Fibroblast of skin of abdomen (primary cell): ENCODE measurements at regions not wholly inside any gene's neighbourhood (a gene's known extent, or its start where the extent isn't known, plus 50 kb on each side); places are given as distances from the start of the nearest gene placed in this dataset.
"Not testable (repeated sequence)": the region's sequence is repeated elsewhere in the genome, so short reads cannot be mapped to it uniquely, and the experiment has no call there.

ENCODE experiments used
- DNase-seq: peaks from one replicate; pipeline ENCODE4 v3.0.0-alpha.2; 2013

- no peak for DNase-seq
Measured at GRCh38 chr2:220370764-220371163, 743.3 kb downstream of the SLC4A3 start.

GRCh38 chr2:220371211-220371610 lies 743.8 kb downstream of the SLC4A3 start:
- DNase-seq, result no peak

GRCh38 chr2:220373878-220374277 lies 746.4 kb downstream of the SLC4A3 start:
- peak; percentile 61 for DNase-seq

GRCh38 chr2:220374282-220374681 lies 746.9 kb downstream of the SLC4A3 start:
- DNase-seq, result no peak

- DNase-seq, result no peak
Measured at GRCh38 chr2:220377482-220378155, 750.2 kb downstream of the SLC4A3 start.

GRCh38 chr2:220387758-220388157 lies 760.3 kb downstream of the SLC4A3 start:
- not testable (repeated sequence) for DNase-seq

- DNase-seq, result no peak
Measured at GRCh38 chr2:220393711-220394110, 766.3 kb downstream of the SLC4A3 start.

- DNase-seq, result peak; percentile 30
Measured at GRCh38 chr2:220394433-220394832, 767.0 kb downstream of the SLC4A3 start.

GRCh38 chr2:220396287-220396686 lies 768.9 kb downstream of the SLC4A3 start:
- DNase-seq, result peak; percentile 48

- DNase-seq, result no peak
Measured at GRCh38 chr2:220410296-220410695, 782.9 kb downstream of the SLC4A3 start.

- DNase-seq, result no peak
Measured at GRCh38 chr2:220417503-220417902, 790.1 kb downstream of the SLC4A3 start.

GRCh38 chr2:220419647-220420046 lies 792.2 kb downstream of the SLC4A3 start:
- no peak for DNase-seq

GRCh38 chr2:220420820-220421219 lies 793.4 kb downstream of the SLC4A3 start:
- DNase-seq, result no peak

GRCh38 chr2:220422676-220423075 lies 795.2 kb downstream of the SLC4A3 start:
- no peak for DNase-seq

GRCh38 chr2:220424561-220424960 lies 797.1 kb downstream of the SLC4A3 start:
- no peak for DNase-seq

- no peak for DNase-seq
Measured at GRCh38 chr2:220432645-220433044, 805.2 kb downstream of the SLC4A3 start.

GRCh38 chr2:220433131-220433530 lies 805.7 kb downstream of the SLC4A3 start:
- DNase-seq, result no peak

- peak; percentile 61 for DNase-seq
Measured at GRCh38 chr2:220434385-220434784, 807.0 kb downstream of the SLC4A3 start.

GRCh38 chr2:220437938-220438337 lies 810.5 kb downstream of the SLC4A3 start:
- DNase-seq, result peak; percentile 29

GRCh38 chr2:220440731-220441130 lies 813.3 kb downstream of the SLC4A3 start:
- DNase-seq, result no peak

GRCh38 chr2:220441404-220441803 lies 814.0 kb downstream of the SLC4A3 start:
- no peak for DNase-seq

GRCh38 chr2:220442012-220442411 lies 814.6 kb downstream of the SLC4A3 start:
- no peak for DNase-seq

- DNase-seq, result peak; percentile 44
Measured at GRCh38 chr2:220445429-220446105, 818.1 kb downstream of the SLC4A3 start.

GRCh38 chr2:220446106-220446712 lies 818.8 kb downstream of the SLC4A3 start:
- no peak for DNase-seq
